Calu3 (cell line): ENCODE measurements at regions not wholly inside any gene's neighbourhood (a gene's known extent, or its start where the extent isn't known, plus 50 kb on each side); places are given as distances from the start of the nearest gene placed in this dataset.

ENCODE experiments used
- BruUV-seq: library from RNA; stranded (reverse); fragments of 400-500 nt; replicated peaks from 2 replicates; lab custom pipeline; 2021; lab: Mats Ljungman, UMichigan
- CTCF ChIA-PET: fragments of 300-600 bp; sonication (Branson Sonifier 250); formaldehyde crosslinking; loops from one replicate; lab custom pipeline; 2022; ENCODE audit warnings: antibody characterized with exemption; lab: Charles Lee
- DNase-seq: peaks from one replicate; pipeline ENCODE4 v3.0.0; 2022
- H3K27ac Mint-ChIP-seq: one replicate; pipeline ENCODE4 v1.8.0; 2022; ENCODE audit warnings: mixed read lengths; ENCODE audit not compliant: unreplicated experiment
- H3K27me3 Mint-ChIP-seq: one replicate; pipeline ENCODE4 v1.8.0; 2022; ENCODE audit warnings: mixed read lengths; ENCODE audit not compliant: unreplicated experiment
- H3K36me3 Mint-ChIP-seq: one replicate; pipeline ENCODE4 v1.8.0; 2022; ENCODE audit warnings: mild to moderate bottlenecking, moderate library complexity, mixed read lengths; ENCODE audit not compliant: insufficient read depth, unreplicated experiment
- H3K4me1 Mint-ChIP-seq: one replicate; pipeline ENCODE4 v1.8.0; 2022; ENCODE audit warnings: mild to moderate bottlenecking, low read depth, mixed read lengths; ENCODE audit not compliant: unreplicated experiment
- H3K4me3 Mint-ChIP-seq: one replicate; pipeline ENCODE4 v1.8.0; 2022; ENCODE audit warnings: mild to moderate bottlenecking, low read depth, moderate library complexity, mixed read lengths; ENCODE audit not compliant: unreplicated experiment
- H3K9me3 Mint-ChIP-seq: one replicate; pipeline ENCODE4 v1.8.0; 2022; ENCODE audit warnings: low read depth, mixed read lengths; ENCODE audit not compliant: unreplicated experiment
- CTCF ChIP-seq: fragments of 200-600 bp; IDR thresholded peaks from one replicate; pipeline ENCODE4 v1.8.0; 2022; ENCODE audit warnings: antibody characterized with exemption; ENCODE audit not compliant: unreplicated experiment
- intact Hi-C: fragments of 100-400 bp; cut with micrococcal nuclease; formaldehyde crosslinking; loops from one replicate; pipeline ENCODE4 v1.10.0; 2022; ENCODE audit not compliant: unreplicated experiment

- TF ChIP-seq CTCF = no peak
- Mint-ChIP-seq H3K27ac (no peak overlapping the region), H3K36me3 (no peaks in the 10 kb centered on the region), H3K27me3 (peaks cover 33% of the 10 kb centered on the region), H3K9me3 (no peaks in the 10 kb centered on the region), H3K4me3 (no peak overlapping the region), H3K4me1 (peaks cover 19% of the 10 kb centered on the region)
- intact Hi-C loops = no loop called here
- CTCF ChIA-PET = no interaction called here
- DNase-seq = no peak
- no TSS peak for BruUV-seq
Measured at GRCh38 chr6:20334334-20334733, 67.3 kb upstream of the E2F3 start.

- CTCF ChIA-PET = no interaction called here
- Mint-ChIP-seq H3K27me3 (peaks cover 27% of the 10 kb centered on the region), H3K36me3 (no peaks in the 10 kb centered on the region), H3K4me3 (no peak overlapping the region), H3K9me3 (no peaks in the 10 kb centered on the region), H3K27ac (no peak overlapping the region), H3K4me1 (peaks cover 19% of the 10 kb centered on the region)
- intact Hi-C loops = no loop called here
- no peak for DNase-seq
- TF ChIP-seq CTCF = no peak
- no TSS peak for BruUV-seq
Measured at GRCh38 chr6:20334962-20335361, 66.7 kb upstream of the E2F3 start.

GRCh38 chr6:20335872-20336271 lies 65.8 kb upstream of the E2F3 start:
- Mint-ChIP-seq H3K9me3 (no peaks in the 10 kb centered on the region), H3K27ac (no peak overlapping the region), H3K36me3 (no peaks in the 10 kb centered on the region), H3K27me3 (peaks cover 27% of the 10 kb centered on the region), H3K4me1 (peaks cover 19% of the 10 kb centered on the region), H3K4me3 (peak overlapping the region; percentile 8)
- CTCF ChIA-PET = interaction anchor here (0.8 kb wide), 1 partner anchor 24 kb away, joined by 3 read pairs; no protein-coding TSS in a partner anchor
- TF ChIP-seq CTCF = no peak
- no TSS peak for BruUV-seq
- DNase-seq = no peak
- intact Hi-C loops = no loop called here

- Mint-ChIP-seq H3K36me3 (no peaks in the 10 kb centered on the region), H3K27ac (no peak overlapping the region), H3K4me1 (peaks cover 19% of the 10 kb centered on the region), H3K27me3 (peaks cover 13% of the 10 kb centered on the region), H3K4me3 (no peak overlapping the region), H3K9me3 (no peaks in the 10 kb centered on the region)
- CTCF ChIA-PET = interaction anchor here (0.6 to 0.9 kb wide), 4 partner anchors 16 to 102 kb away, joined by 3 to 7 read pairs (median 4); no protein-coding TSS in a partner anchor
- intact Hi-C loops = no loop called here
- BruUV-seq = no TSS peak
- DNase-seq = no peak
- no peak for TF ChIP-seq CTCF
Measured at GRCh38 chr6:20338156-20338555, 63.5 kb upstream of the E2F3 start.
